ENCODE measurements at regions not wholly inside any gene's neighbourhood (a gene's known extent, or its start where the extent isn't known, plus 50 kb on each side); places are given as distances from the start of the nearest gene placed in this dataset.

DNA sequence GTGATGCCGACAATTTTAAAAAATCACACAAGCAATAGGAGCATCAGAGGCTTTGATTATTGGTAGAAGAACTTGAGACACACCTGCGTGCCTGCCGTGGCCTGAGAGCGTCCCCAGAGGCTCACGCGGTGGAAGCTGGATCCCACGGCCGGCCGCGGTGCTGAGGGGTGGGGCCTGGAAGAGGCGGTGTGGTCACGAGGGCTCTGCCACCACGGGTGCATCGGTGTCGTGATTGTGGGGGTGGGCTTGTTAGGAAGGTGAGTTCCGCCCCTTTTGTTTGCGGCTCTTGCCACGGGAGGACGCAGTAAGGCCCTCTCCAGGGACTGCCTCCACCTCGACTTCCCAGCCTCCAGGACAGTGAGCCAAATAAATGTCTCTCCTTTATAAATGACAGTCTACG, 77.2 kb upstream of the ADRA2C start:
- no peak for TF ChIP-seq RAD21 (conservative IDR thresholded peaks at IDR 0.05 in 1 of 2, IDR thresholded peaks at IDR 0.05 in 1 of 2)
- TF ChIP-seq ZSCAN20 (CRISPR knock-in tag; IDR thresholded peaks at IDR 0.05), result no peak
- TF ChIP-seq, protein P1, sequence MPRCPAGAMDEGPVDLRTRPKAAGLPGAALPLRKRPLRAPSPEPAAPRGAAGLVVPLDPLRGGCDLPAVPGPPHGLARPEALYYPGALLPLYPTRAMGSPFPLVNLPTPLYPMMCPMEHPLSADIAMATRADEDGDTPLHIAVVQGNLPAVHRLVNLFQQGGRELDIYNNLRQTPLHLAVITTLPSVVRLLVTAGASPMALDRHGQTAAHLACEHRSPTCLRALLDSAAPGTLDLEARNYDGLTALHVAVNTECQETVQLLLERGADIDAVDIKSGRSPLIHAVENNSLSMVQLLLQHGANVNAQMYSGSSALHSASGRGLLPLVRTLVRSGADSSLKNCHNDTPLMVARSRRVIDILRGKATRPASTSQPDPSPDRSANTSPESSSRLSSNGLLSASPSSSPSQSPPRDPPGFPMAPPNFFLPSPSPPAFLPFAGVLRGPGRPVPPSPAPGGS (IDR thresholded peaks at IDR 0.05), result no peak
- no peak for TF ChIP-seq FOSB (CRISPR knock-in tag; IDR thresholded peaks at IDR 0.05)
- no peak for TF ChIP-seq RNF2 (IDR thresholded peaks at IDR 0.05; ENCODE audit: borderline replicate concordance, low read depth)
- no peak for TF ChIP-seq PHF8 (IDR thresholded peaks at IDR 0.05; ENCODE audit: borderline replicate concordance, low read depth)
- TF ChIP-seq HEYL (CRISPR knock-in tag; IDR thresholded peaks at IDR 0.05), result no peak
- TF ChIP-seq NFE2L2 (conservative IDR thresholded peaks at IDR 0.05; ENCODE audit: low read length), result no peak
- TF ChIP-seq CEBPB (IDR thresholded peaks at IDR 0.05), result no peak
- TF ChIP-seq KDM1A (IDR thresholded peaks at IDR 0.05; ENCODE audit: low read depth), result no peak
- no peak for DNase-seq (ENCODE audit: low read depth in 1 of 2, low spot score in 1 of 2)
- ATAC-seq, result no peak
- ChIA-PET POLR2A (no interaction called here), CTCF (no interaction called here)
- Histone ChIP-seq H3K4me3 (no peak overlapping the region), H3K4me2 (no peak overlapping the region), H3K9me3 (no peaks in the 10 kb centered on the region), H3K4me1 (no peaks in the 10 kb centered on the region), H3K27ac (no peak overlapping the region)
- FAIRE-seq, result no peak
- 65% methylated on average over 18 of the region's 21 CpGs for WGBS (ENCODE audit: missing lambda C conversion rate)

GRCh38 chr4:3688018-3688998, 77.9 kb upstream of the ADRA2C start:
- FAIRE-seq (no peak), ATAC-seq (no peak), DNase-seq (ENCODE audit: low read depth in 1 of 2, low spot score in 1 of 2) (no peak)
- no peaks in the 10 kb centered on the region for H3K9me3 ChIP-seq
- no peak overlapping the region for H3K4me3 ChIP-seq
- CTCF ChIA-PET, result no interaction called here
- H3K4me1 ChIP-seq, result no peaks in the 10 kb centered on the region
- POLR2A ChIA-PET, result no interaction called here
- 48% methylated on average over 11 of the region's 24 CpGs for WGBS (ENCODE audit: missing lambda C conversion rate)
- TF ChIP-seq RAD21 (conservative IDR thresholded peaks at IDR 0.05 in 1 of 2, IDR thresholded peaks at IDR 0.05 in 1 of 2) (no peak), MYC (IDR thresholded peaks at IDR 0.05; ENCODE audit: borderline replicate concordance, low read length) (no peak), ZFP36 (IDR thresholded peaks at IDR 0.05; ENCODE audit: borderline replicate concordance, partially characterized antibody) (no peak), KDM5A (IDR thresholded peaks at IDR 0.05) (no peak), HOXB13 (CRISPR knock-in tag; IDR thresholded peaks at IDR 0.05; ENCODE audit: low read depth) (no peak), POLR2A (IDR thresholded peaks at IDR 0.05; ENCODE audit: low read length) (no peak), CBX2 (IDR thresholded peaks at IDR 0.05; ENCODE audit: borderline replicate concordance, low read depth) (no peak)
- H3K4me2 ChIP-seq, result no peak overlapping the region
- H3K27ac ChIP-seq, result no peak overlapping the region

DNA sequence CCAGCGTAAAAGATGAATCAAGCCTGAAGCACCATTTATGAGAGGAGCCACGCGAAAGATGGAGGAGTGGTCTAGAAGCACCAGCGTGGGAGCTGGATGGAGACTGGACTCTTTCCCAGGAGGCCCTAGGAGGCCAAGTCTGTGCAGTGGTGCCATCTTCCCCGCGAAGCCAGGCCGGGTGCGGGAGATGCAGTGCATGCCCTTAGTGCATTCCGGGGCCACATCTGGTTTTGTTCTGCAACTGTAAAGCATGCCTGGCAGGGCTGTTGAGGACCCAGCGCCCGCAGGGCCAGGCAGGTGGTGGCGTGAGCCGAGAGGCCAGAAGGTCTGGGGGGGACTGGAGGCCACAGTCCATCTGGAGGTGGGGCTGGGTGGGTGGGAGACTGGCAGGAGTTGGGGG, 78.6 kb upstream of the ADRA2C start:
- 82% methylated on average over 13 of the region's 13 CpGs for WGBS (ENCODE audit: missing lambda C conversion rate)
- ATAC-seq (no peak), FAIRE-seq (no peak), DNase-seq (ENCODE audit: low read depth in 1 of 2, low spot score in 1 of 2) (no peak)
- ChIA-PET POLR2A (no interaction called here), CTCF (no interaction called here)
- Histone ChIP-seq H3K4me1 (no peaks in the 10 kb centered on the region), H3K27ac (no peak overlapping the region), H3K4me3 (no peak overlapping the region), H3K4me2 (no peak overlapping the region), H3K9me3 (no peaks in the 10 kb centered on the region)
- no peak for TF ChIP-seq EHF (CRISPR knock-in tag; IDR thresholded peaks at IDR 0.05)
- TF ChIP-seq EHMT2 (IDR thresholded peaks at IDR 0.05; ENCODE audit: low read depth), result no peak
- TF ChIP-seq HDAC2 (IDR thresholded peaks at IDR 0.05), result no peak
- TF ChIP-seq, protein P1 (IDR thresholded peaks at IDR 0.05), result no peak
- TF ChIP-seq E2F6 (IDR thresholded peaks at IDR 0.05; ENCODE audit: borderline replicate concordance, low read depth), result no peak
- no peak for TF ChIP-seq JUNB (IDR thresholded peaks at IDR 0.05)
- TF ChIP-seq, protein P2, sequence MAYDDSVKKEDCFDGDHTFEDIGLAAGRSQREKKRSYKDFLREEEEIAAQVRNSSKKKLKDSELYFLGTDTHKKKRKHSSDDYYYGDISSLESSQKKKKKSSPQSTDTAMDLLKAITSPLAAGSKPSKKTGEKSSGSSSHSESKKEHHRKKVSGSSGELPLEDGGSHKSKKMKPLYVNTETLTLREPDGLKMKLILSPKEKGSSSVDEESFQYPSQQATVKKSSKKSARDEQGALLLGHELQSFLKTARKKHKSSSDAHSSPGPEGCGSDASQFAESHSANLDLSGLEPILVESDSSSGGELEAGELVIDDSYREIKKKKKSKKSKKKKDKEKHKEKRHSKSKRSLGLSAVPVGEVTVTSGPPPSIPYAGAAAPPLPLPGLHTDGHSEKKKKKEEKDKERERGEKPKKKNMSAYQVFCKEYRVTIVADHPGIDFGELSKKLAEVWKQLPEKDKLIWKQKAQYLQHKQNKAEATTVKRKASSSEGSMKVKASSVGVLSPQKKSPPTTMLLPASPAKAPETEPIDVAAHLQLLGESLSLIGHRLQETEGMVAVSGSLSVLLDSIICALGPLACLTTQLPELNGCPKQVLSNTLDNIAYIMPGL (CRISPR knock-in tag; IDR thresholded peaks at IDR 0.05; ENCODE audit: borderline replicate concordance), result no peak
- TF ChIP-seq KDM5A (IDR thresholded peaks at IDR 0.05), result no peak
- TF ChIP-seq NR3C1 (IDR thresholded peaks at IDR 0.05), result no peak
- no peak for TF ChIP-seq FOSL2 (IDR thresholded peaks at IDR 0.05)
- TF ChIP-seq FOSL2 (CRISPR knock-in tag; IDR thresholded peaks at IDR 0.05), result no peak
- no peak for TF ChIP-seq FOXS1 (CRISPR knock-in tag; IDR thresholded peaks at IDR 0.05)
- no peak for TF ChIP-seq ZFP36 (IDR thresholded peaks at IDR 0.05; ENCODE audit: borderline replicate concordance, partially characterized antibody)
- TF ChIP-seq TP53 (CRISPR knock-in tag; IDR thresholded peaks at IDR 0.05), result no peak
- no peak for TF ChIP-seq SREBF2 (IDR thresholded peaks at IDR 0.05)
- no peak for TF ChIP-seq CBX2 (IDR thresholded peaks at IDR 0.05; ENCODE audit: borderline replicate concordance, low read depth)
- TF ChIP-seq JUN (IDR thresholded peaks at IDR 0.05), result no peak

Data from A549 (cell line).